ENCODE measurements at regions not wholly inside any gene's neighbourhood (a gene's known extent, or its start where the extent isn't known, plus 50 kb on each side); places are given as distances from the start of the nearest gene placed in this dataset.
"Not testable (repeated sequence)": the region's sequence is repeated elsewhere in the genome, so short reads cannot be mapped to it uniquely, and the experiment has no call there.

DNA sequence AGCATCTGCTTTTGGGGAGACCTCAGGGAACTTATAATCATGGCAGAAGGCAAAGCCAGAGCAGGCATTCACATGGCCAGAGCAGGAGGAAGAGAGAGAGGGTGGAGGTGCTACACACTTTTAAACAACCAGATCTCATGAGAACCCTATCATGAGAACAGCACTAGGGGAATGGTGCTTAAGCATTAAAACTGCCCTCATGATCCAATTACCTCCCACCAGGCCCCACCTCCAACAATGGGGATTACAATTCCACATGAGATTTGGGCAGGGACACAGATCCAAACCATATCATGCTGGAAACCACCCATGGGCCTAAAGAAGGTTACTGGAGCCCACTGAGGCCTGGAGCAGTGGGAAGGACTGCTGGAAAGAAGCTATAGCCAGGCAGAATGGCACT, 66.9 kb upstream of the CHST1 start:
- Histone ChIP-seq H3K9me3 (no peaks in the 10 kb centered on the region), H3K4me1 (no peaks in the 10 kb centered on the region), H3K36me3 (no peaks in the 10 kb centered on the region), H3K27me3 (no peaks in the 10 kb centered on the region), H3K27ac (no peak overlapping the region), H3K4me3 (no peak overlapping the region)
- DNase-seq (ENCODE audit: low spot score in 2 of 2): no peak
- intact Hi-C loops (cut with DNase I; ENCODE audit: low total_unique reads): no loop called here
- TF ChIP-seq, protein P1, sequence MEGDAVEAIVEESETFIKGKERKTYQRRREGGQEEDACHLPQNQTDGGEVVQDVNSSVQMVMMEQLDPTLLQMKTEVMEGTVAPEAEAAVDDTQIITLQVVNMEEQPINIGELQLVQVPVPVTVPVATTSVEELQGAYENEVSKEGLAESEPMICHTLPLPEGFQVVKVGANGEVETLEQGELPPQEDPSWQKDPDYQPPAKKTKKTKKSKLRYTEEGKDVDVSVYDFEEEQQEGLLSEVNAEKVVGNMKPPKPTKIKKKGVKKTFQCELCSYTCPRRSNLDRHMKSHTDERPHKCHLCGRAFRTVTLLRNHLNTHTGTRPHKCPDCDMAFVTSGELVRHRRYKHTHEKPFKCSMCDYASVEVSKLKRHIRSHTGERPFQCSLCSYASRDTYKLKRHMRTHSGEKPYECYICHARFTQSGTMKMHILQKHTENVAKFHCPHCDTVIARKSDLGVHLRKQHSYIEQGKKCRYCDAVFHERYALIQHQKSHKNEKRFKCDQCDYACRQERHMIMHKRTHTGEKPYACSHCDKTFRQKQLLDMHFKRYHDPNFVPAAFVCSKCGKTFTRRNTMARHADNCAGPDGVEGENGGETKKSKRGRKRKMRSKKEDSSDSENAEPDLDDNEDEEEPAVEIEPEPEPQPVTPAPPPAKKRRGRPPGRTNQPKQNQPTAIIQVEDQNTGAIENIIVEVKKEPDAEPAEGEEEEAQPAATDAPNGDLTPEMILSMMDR (IDR thresholded peaks at IDR 0.05): no peak
- no peak for TF ChIP-seq POLR2AphosphoS5 (IDR thresholded peaks at IDR 0.05)
- no peak for TF ChIP-seq POLR2A (IDR thresholded peaks at IDR 0.05)

DNA sequence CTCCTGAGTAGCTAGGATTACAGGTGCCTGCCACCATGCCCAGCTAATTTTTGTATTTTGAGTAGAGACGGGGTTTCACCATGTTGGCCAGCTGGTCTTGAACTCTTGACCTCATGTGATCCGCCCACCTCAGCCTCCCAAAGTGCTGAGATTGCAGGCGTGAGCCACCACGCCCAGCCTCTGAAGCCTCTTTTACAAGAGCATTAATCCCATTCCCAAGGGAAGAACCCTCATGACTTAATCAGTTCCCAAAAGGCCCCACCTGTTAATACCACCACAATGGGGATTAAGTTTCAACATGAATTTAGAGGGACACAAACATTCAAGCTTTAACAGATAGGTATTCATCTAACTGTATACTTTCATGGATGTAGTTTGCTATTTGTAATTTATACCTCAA, 65.7 kb upstream of the CHST1 start:
- DNase-seq (ENCODE audit: low spot score in 2 of 2); intact Hi-C loops (cut with DNase I; ENCODE audit: low total_unique reads): not testable (repeated sequence)

DNA sequence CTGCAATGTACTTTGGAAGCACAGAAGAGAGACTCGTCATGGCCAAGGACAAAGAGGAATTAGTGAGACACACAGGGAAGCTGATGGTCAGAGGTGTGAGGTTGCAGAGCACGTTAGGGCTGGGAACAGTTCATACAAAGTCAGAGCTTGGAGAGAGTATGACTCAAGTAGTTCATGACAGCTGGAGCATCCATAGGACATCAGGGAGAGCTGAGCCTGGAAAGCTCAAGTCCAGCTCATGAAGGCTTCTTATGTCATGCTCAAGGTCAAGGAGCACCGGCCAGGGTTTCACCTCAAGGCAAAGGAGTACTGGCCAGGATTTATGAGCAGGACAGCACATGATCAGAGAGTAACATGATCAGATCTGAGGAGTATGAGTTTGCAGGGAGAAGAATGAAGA, 64.6 kb upstream of the CHST1 start:
- H3K27ac ChIP-seq: no peak overlapping the region
- intact Hi-C loops (cut with DNase I; ENCODE audit: low total_unique reads): no loop called here
- no peak overlapping the region for H3K4me3 ChIP-seq
- H3K36me3 ChIP-seq: no peaks in the 10 kb centered on the region
- no peaks in the 10 kb centered on the region for H3K9me3 ChIP-seq
- no peaks in the 10 kb centered on the region for H3K27me3 ChIP-seq
- no peak for DNase-seq (ENCODE audit: low spot score in 2 of 2)
- no peaks in the 10 kb centered on the region for H3K4me1 ChIP-seq
- TF ChIP-seq, protein P1 (IDR thresholded peaks at IDR 0.05): no peak
- TF ChIP-seq POLR2A (IDR thresholded peaks at IDR 0.05) (no peak), POLR2AphosphoS5 (IDR thresholded peaks at IDR 0.05) (no peak)

More for the DNA sequence above, 65.7 kb upstream of the CHST1 start:
- not testable (repeated sequence) for H3K9me3 ChIP-seq, H3K27me3 ChIP-seq, H3K4me3 ChIP-seq, H3K27ac ChIP-seq, H3K36me3 ChIP-seq, H3K4me1 ChIP-seq

DNA sequence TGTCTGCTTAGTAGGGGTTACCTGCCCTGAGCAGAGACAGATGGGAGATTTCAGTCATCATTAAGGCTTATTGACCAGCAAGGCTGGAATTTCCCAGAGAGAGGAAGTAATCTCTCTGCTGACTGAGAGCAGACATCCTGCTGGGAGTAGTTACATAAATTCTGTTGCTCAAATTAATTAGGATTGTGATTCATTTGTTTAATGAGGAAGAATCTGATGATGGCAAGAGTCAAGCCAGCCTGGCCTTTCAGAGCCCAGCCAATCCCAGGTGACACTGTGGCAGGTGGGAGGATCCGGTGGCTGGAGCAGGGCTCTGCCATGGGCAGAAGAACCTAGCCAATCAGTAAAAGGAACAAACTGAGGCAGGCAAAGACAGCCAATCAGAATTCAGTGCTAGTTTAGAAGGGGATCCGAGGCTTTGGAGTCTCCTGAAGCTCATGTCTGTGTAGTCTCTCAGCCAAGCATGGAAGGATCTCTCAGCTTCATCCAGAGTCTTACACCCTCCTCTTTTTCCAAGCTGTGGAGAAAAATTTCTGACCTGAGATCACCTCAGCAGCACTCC, 61.2 kb upstream of the CHST1 start:
- H3K27ac ChIP-seq: no peak overlapping the region
- intact Hi-C loops (cut with DNase I; ENCODE audit: low total_unique reads): no loop called here
- H3K9me3 ChIP-seq: no peaks in the 10 kb centered on the region
- no peak for DNase-seq (ENCODE audit: low spot score in 2 of 2)
- H3K27me3 ChIP-seq: no peaks in the 10 kb centered on the region
- H3K36me3 ChIP-seq: no peaks in the 10 kb centered on the region
- no peak overlapping the region for H3K4me3 ChIP-seq
- TF ChIP-seq POLR2A (IDR thresholded peaks at IDR 0.05) (no peak), POLR2AphosphoS5 (IDR thresholded peaks at IDR 0.05) (no peak)
- TF ChIP-seq, protein P1 (IDR thresholded peaks at IDR 0.05): no peak
- H3K4me1 ChIP-seq: no peaks in the 10 kb centered on the region

DNA sequence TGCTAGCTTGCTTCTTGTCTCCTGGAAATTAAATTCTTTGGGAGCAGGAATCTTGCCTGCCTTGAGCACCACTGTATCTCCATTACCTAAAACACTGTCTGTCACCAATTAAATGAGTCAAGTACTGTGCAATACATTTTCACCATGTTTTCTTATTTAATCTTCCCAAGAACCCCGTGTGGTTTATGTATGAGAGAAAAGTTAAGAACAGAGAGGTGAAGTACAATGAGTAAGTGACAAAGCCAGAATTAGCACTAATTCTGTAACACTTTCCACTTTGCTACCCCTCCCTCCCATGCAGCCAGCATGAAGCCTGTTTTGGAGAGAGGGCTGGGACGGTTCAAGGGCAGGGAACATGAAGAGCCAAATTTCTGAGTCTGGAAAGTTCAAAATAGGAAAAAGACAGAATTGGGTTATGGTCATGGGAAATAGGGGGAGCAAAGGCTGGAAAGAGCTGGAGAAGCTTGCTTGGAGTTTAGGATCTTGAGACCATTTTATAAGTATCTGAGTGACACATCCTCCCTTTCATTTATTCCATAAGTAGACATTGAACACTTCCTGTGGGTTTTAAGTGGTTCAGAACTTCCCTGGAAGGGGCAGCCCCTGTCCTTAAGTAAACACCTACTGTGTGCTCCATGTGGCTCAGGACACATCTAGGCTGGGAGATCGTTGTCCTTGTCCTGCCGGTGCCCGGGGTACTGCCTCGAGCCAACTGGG, 60.5 kb upstream of the CHST1 start:
- Histone ChIP-seq H3K9me3 (no peaks in the 10 kb centered on the region), H3K27ac (no peak overlapping the region), H3K27me3 (no peaks in the 10 kb centered on the region), H3K36me3 (no peaks in the 10 kb centered on the region), H3K4me3 (no peak overlapping the region), H3K4me1 (no peaks in the 10 kb centered on the region)
- TF ChIP-seq POLR2AphosphoS5 (IDR thresholded peaks at IDR 0.05) (no peak), POLR2A (IDR thresholded peaks at IDR 0.05) (no peak)
- TF ChIP-seq, protein P1 (IDR thresholded peaks at IDR 0.05): no peak
- DNase-seq (ENCODE audit: low spot score in 2 of 2): no peak
- intact Hi-C loops (cut with DNase I; ENCODE audit: low total_unique reads): no loop called here
